ENCODE measurements at regions not wholly inside any gene's neighbourhood (a gene's known extent, or its start where the extent isn't known, plus 50 kb on each side); places are given as distances from the start of the nearest gene placed in this dataset.

- 90 to 93% methylated on average over 5 of the region's 5 CpGs for WGBS, 2 experiments
- no peaks in the 10 kb centered on the region for H3K4me1 ChIP-seq (ENCODE audit: control insufficient read depth, insufficient read depth, low read length)
These were observed 87.3 kb downstream of the TMEM100 start for GRCh38 chr17:55635253-55635914.

GRCh38 chr17:55634702-55635101 is 88.0 kb downstream of the TMEM100 start:
- no peaks in the 10 kb centered on the region for H3K27me3 ChIP-seq (ENCODE audit: control insufficient read depth, insufficient read depth, low read length, poor library complexity, severe bottlenecking)
- H3K4me3 ChIP-seq (ENCODE audit: insufficient read depth, low read depth, low read length) = no peak overlapping the region
- no peaks in the 10 kb centered on the region for H3K4me1 ChIP-seq (ENCODE audit: control insufficient read depth, insufficient read depth, low read length)
- no peaks in the 10 kb centered on the region for H3K9me3 ChIP-seq (ENCODE audit: control insufficient read depth, low read length)
- 84 to 96% methylated on average over 3 of the region's 3 CpGs for WGBS, 2 experiments
- no peaks in the 10 kb centered on the region for H3K36me3 ChIP-seq (ENCODE audit: control insufficient read depth, insufficient read depth, low read length)
- H3K27ac ChIP-seq (ENCODE audit: insufficient read depth, low read depth, low read length, poor library complexity, severe bottlenecking) = no peak overlapping the region

More at GRCh38 chr17:55635253-55635914, 87.3 kb downstream of the TMEM100 start:
- no peaks in the 10 kb centered on the region for H3K9me3 ChIP-seq (ENCODE audit: control insufficient read depth, low read length)
- H3K4me3 ChIP-seq (ENCODE audit: insufficient read depth, low read depth, low read length) = no peak overlapping the region
- H3K36me3 ChIP-seq (ENCODE audit: control insufficient read depth, insufficient read depth, low read length) = no peaks in the 10 kb centered on the region
- H3K27me3 ChIP-seq (ENCODE audit: control insufficient read depth, insufficient read depth, low read length, poor library complexity, severe bottlenecking) = no peaks in the 10 kb centered on the region
- no peak overlapping the region for H3K27ac ChIP-seq (ENCODE audit: insufficient read depth, low read depth, low read length, poor library complexity, severe bottlenecking)

- H3K4me1 ChIP-seq (ENCODE audit: control insufficient read depth, insufficient read depth, low read length) = no peaks in the 10 kb centered on the region
- no peaks in the 10 kb centered on the region for H3K9me3 ChIP-seq (ENCODE audit: control insufficient read depth, low read length)
- no peaks in the 10 kb centered on the region for H3K27me3 ChIP-seq (ENCODE audit: control insufficient read depth, insufficient read depth, low read length, poor library complexity, severe bottlenecking)
- WGBS, 2 experiments = 95 to 98% methylated on average over 2 of the region's 2 CpGs
- no peak overlapping the region for H3K4me3 ChIP-seq (ENCODE audit: insufficient read depth, low read depth, low read length)
- no peak overlapping the region for H3K27ac ChIP-seq (ENCODE audit: insufficient read depth, low read depth, low read length, poor library complexity, severe bottlenecking)
- no peaks in the 10 kb centered on the region for H3K36me3 ChIP-seq (ENCODE audit: control insufficient read depth, insufficient read depth, low read length)
These were observed 89.8 kb downstream of the TMEM100 start for GRCh38 chr17:55632893-55633292.

DNA sequence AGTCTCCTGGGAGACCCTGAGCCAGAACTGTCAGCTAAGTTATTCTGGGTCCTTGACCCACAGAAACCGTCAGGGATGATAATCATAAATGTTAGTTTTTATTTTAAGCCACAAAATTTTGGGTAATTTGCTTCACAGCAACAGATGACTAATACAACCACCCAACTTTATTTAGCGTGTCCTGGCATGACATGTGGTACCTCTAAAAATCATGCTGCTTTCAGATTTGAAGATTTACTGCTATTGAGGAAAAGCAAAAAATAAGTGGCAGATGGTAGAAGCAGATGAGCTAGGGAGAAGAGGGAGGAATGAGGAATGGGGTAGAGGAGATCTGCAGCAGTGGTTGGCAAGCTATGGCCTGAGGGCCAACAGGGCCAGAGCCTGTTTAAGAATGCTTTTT is 90.4 kb downstream of the TMEM100 start:
- 88 to 94% methylated on average over 1 to 2 of the region's 2 CpGs for WGBS, 2 experiments
- no peaks in the 10 kb centered on the region for H3K9me3 ChIP-seq (ENCODE audit: control insufficient read depth, low read length)

DNA sequence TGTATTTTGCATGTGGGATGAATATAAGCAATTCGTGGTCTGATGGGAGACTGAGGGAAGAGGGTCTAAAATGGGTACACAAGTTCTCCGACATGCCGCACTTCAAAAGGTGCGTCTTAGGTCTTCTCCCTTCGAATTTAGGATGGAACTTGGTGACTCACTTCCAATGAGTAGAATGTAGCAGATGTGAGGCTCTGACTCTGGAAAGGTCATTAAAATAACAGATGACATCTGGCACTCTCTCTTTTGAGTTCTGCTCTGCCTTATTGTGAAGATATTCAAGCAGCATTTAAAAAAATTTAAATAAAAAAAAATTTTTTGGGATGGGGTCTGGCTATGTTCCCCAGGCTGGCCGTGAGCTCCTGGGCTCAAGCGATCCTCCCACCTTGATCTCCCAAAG is 92.7 kb downstream of the TMEM100 start:
- Histone ChIP-seq H3K36me3 (ENCODE audit: control insufficient read depth, insufficient read depth, low read length) (no peaks in the 10 kb centered on the region), H3K9me3 (ENCODE audit: control insufficient read depth, low read length) (no peaks in the 10 kb centered on the region), H3K27me3 (ENCODE audit: control insufficient read depth, insufficient read depth, low read length, poor library complexity, severe bottlenecking) (no peaks in the 10 kb centered on the region), H3K27ac (ENCODE audit: insufficient read depth, low read depth, low read length, poor library complexity, severe bottlenecking) (no peak overlapping the region), H3K4me3 (ENCODE audit: insufficient read depth, low read depth, low read length) (no peak overlapping the region), H3K4me1 (ENCODE audit: control insufficient read depth, insufficient read depth, low read length) (no peaks in the 10 kb centered on the region)
- 87 to 88% methylated on average over 7 of the region's 7 CpGs for WGBS, 2 experiments

More for the DNA sequence above, 90.4 kb downstream of the TMEM100 start:
- H3K36me3 ChIP-seq (ENCODE audit: control insufficient read depth, insufficient read depth, low read length) = no peaks in the 10 kb centered on the region
- no peaks in the 10 kb centered on the region for H3K27me3 ChIP-seq (ENCODE audit: control insufficient read depth, insufficient read depth, low read length, poor library complexity, severe bottlenecking)
- H3K4me3 ChIP-seq (ENCODE audit: insufficient read depth, low read depth, low read length) = no peak overlapping the region
- H3K4me1 ChIP-seq (ENCODE audit: control insufficient read depth, insufficient read depth, low read length) = no peaks in the 10 kb centered on the region
- H3K27ac ChIP-seq (ENCODE audit: insufficient read depth, low read depth, low read length, poor library complexity, severe bottlenecking) = no peak overlapping the region

- Histone ChIP-seq H3K4me1 (ENCODE audit: control insufficient read depth, insufficient read depth, low read length) (no peaks in the 10 kb centered on the region), H3K36me3 (ENCODE audit: control insufficient read depth, insufficient read depth, low read length) (no peaks in the 10 kb centered on the region), H3K4me3 (ENCODE audit: insufficient read depth, low read depth, low read length) (no peak overlapping the region), H3K9me3 (ENCODE audit: control insufficient read depth, low read length) (no peaks in the 10 kb centered on the region), H3K27me3 (ENCODE audit: control insufficient read depth, insufficient read depth, low read length, poor library complexity, severe bottlenecking) (no peaks in the 10 kb centered on the region), H3K27ac (ENCODE audit: insufficient read depth, low read depth, low read length, poor library complexity, severe bottlenecking) (no peak overlapping the region)
These were observed 97.1 kb downstream of the TMEM100 start for GRCh38 chr17:55625521-55625920.

DNA sequence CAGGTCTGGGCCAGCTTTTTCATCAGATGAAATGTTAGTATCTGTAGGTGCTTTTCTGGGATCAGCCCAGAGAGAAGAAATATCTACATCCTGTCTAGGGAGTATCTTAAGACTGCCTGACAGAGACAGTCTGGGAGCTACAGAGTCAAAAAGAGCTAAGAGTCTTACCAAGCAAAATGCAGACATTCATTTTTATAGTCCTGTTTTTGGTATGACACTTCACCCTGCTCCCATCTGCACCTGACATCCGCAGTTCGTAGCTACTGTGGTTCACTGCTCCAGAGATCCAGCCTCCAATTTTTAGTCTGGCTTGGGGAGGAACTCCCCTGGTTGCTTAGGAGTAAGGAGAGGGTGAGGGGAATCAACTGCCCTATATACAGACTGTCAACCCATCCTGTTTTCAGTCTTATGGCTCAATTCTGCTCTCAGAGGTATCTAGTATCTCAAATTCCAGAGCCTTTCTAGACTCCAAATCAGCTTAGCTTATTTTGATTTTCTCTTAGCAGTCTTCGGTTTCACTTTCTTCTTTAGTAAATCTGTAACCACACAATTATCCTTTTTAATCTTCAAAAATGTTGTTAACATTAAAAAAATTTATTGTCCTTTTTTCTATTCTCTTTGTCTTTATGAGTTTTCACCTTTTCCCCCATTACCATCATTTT is 97.8 kb downstream of the TMEM100 start:
- Histone ChIP-seq H3K9me3 (ENCODE audit: control insufficient read depth, low read length) (no peaks in the 10 kb centered on the region), H3K27me3 (ENCODE audit: control insufficient read depth, insufficient read depth, low read length, poor library complexity, severe bottlenecking) (no peaks in the 10 kb centered on the region), H3K4me3 (ENCODE audit: insufficient read depth, low read depth, low read length) (no peak overlapping the region), H3K4me1 (ENCODE audit: control insufficient read depth, insufficient read depth, low read length) (no peaks in the 10 kb centered on the region), H3K36me3 (ENCODE audit: control insufficient read depth, insufficient read depth, low read length) (no peaks in the 10 kb centered on the region), H3K27ac (ENCODE audit: insufficient read depth, low read depth, low read length, poor library complexity, severe bottlenecking) (no peak overlapping the region)
- WGBS, 2 experiments = 93 to 98% methylated on average over 3 of the region's 3 CpGs

DNA sequence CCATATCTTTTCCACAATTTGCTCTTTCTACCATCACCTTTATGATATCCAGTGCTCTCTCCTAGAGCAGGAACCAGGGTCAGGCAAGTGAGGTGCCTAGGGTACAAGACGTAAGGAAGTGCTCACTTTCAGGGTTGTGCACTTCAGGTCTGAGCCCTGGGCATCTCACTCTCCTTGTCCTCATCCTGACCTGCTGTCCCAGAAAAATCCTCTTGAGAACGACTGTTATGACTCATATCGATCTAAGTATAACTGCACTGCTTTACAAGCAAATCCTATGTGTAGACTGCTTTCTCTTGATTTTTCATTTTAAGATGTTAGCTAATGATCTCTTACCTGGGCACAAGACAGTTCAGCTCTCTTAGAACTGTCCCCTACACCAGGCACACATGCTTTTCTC is 100.1 kb downstream of the TMEM100 start:
- 92 to 94% methylated on average over 3 of the region's 3 CpGs for WGBS, 2 experiments

DNA sequence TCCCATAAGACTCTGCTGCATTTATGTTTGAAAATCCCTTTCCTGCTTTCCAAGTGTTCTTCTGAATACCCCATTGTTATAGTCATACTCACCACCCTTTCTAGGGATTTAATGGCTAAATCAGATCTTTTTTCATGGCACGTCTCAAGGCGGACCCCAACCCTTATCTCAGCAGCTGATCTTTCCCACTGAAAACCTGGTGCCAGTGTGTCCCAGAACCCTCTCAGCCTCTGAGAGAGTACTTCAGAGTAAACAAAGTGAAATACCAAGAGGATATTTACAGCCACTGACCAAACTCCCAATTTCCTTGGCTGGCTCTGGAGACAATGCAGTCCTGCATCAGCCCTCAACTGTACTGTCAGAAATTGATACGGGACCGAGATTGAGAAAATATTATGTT is 101.7 kb downstream of the TMEM100 start:
- no peaks in the 10 kb centered on the region for H3K36me3 ChIP-seq (ENCODE audit: control insufficient read depth, insufficient read depth, low read length)
- no peaks in the 10 kb centered on the region for H3K9me3 ChIP-seq (ENCODE audit: control insufficient read depth, low read length)
- 93 to 98% methylated on average over 4 of the region's 4 CpGs for WGBS, 2 experiments
- H3K27me3 ChIP-seq (ENCODE audit: control insufficient read depth, insufficient read depth, low read length, poor library complexity, severe bottlenecking) = no peaks in the 10 kb centered on the region
- H3K4me1 ChIP-seq (ENCODE audit: control insufficient read depth, insufficient read depth, low read length) = no peaks in the 10 kb centered on the region
- no peak overlapping the region for H3K27ac ChIP-seq (ENCODE audit: insufficient read depth, low read depth, low read length, poor library complexity, severe bottlenecking)
- no peak overlapping the region for H3K4me3 ChIP-seq (ENCODE audit: insufficient read depth, low read depth, low read length)

More for the DNA sequence above, 100.1 kb downstream of the TMEM100 start:
- no peaks in the 10 kb centered on the region for H3K36me3 ChIP-seq (ENCODE audit: control insufficient read depth, insufficient read depth, low read length)
- H3K27me3 ChIP-seq (ENCODE audit: control insufficient read depth, insufficient read depth, low read length, poor library complexity, severe bottlenecking) = no peaks in the 10 kb centered on the region
- no peak overlapping the region for H3K4me3 ChIP-seq (ENCODE audit: insufficient read depth, low read depth, low read length)
- no peaks in the 10 kb centered on the region for H3K9me3 ChIP-seq (ENCODE audit: control insufficient read depth, low read length)
- H3K27ac ChIP-seq (ENCODE audit: insufficient read depth, low read depth, low read length, poor library complexity, severe bottlenecking) = no peak overlapping the region
- H3K4me1 ChIP-seq (ENCODE audit: control insufficient read depth, insufficient read depth, low read length) = no peaks in the 10 kb centered on the region

- no peak overlapping the region for H3K27ac ChIP-seq (ENCODE audit: insufficient read depth, low read depth, low read length, poor library complexity, severe bottlenecking)
- H3K9me3 ChIP-seq (ENCODE audit: control insufficient read depth, low read length) = no peaks in the 10 kb centered on the region
- WGBS, 2 experiments = 92 to 98% methylated on average over 3 of the region's 3 CpGs
- H3K27me3 ChIP-seq (ENCODE audit: control insufficient read depth, insufficient read depth, low read length, poor library complexity, severe bottlenecking) = no peaks in the 10 kb centered on the region
- H3K36me3 ChIP-seq (ENCODE audit: control insufficient read depth, insufficient read depth, low read length) = no peaks in the 10 kb centered on the region
- no peak overlapping the region for H3K4me3 ChIP-seq (ENCODE audit: insufficient read depth, low read depth, low read length)
- no peaks in the 10 kb centered on the region for H3K4me1 ChIP-seq (ENCODE audit: control insufficient read depth, insufficient read depth, low read length)
These were observed 102.6 kb downstream of the TMEM100 start for GRCh38 chr17:55620023-55620422.

Measured in ectodermal cell (in vitro differentiated cells).